ENCODE measurements at regions not wholly inside any gene's neighbourhood (a gene's known extent, or its start where the extent isn't known, plus 50 kb on each side); places are given as distances from the start of the nearest gene placed in this dataset.

GRCh38 chr11:15677181-15677580 is 562.5 kb downstream of the INSC start:
- TF ChIP-seq POLR2AphosphoS5 (IDR thresholded peaks at IDR 0.05; ENCODE audit: borderline replicate concordance, low read depth, low read length) (no peak), EZH2 (IDR thresholded peaks at IDR 0.05) (no peak), FOXP2 (optimal IDR thresholded peaks at IDR 0.05; ENCODE audit: control extremely low read depth, extremely low read length, insufficient read depth) (no peak)

Measured in SK-N-MC (cell line).